GM23338 (cell line): ENCODE measurements at regions not wholly inside any gene's neighbourhood (a gene's known extent, or its start where the extent isn't known, plus 50 kb on each side); places are given as distances from the start of the nearest gene placed in this dataset.

Experiments used
- ATAC-seq: fragments of 200-7000 bp; cut with Tn5 transposase; 3 replicates; pipeline ENCODE4 v1.9.1; 2020
- DNase-seq: peaks from one replicate; pipeline ENCODE4 v3.0.0-alpha.2; 2015; ENCODE audit warnings: low spot score
- H2AFZ ChIP-seq: fragments of 200-600 bp; sonication (generic); 2 replicates; pipeline ENCODE4 v1.8.0; 2016; ENCODE audit warnings: antibody characterized with exemption, mild to moderate bottlenecking, moderate library complexity
- H3F3A ChIP-seq: fragments of 200-600 bp; sonication (generic); replicated peaks from 2 replicates; pipeline ENCODE4 v1.8.0; 2017; ENCODE audit warnings: antibody characterized with exemption, mixed run types, low read depth
- H3K27ac ChIP-seq: fragments of 200-600 bp; sonication (generic); 2 replicates; pipeline ENCODE4 v1.6.1; 2016; ENCODE audit warnings: low read depth
- H3K27me3 ChIP-seq: fragments of 200-600 bp; sonication (generic); 2 replicates; pipeline ENCODE4 v1.8.0; 2016; ENCODE audit warnings: mild to moderate bottlenecking, mixed run types, moderate library complexity; ENCODE audit not compliant: insufficient read depth
- H3K36me3 ChIP-seq: fragments of 200-600 bp; sonication (generic); 2 replicates; pipeline ENCODE4 v1.8.0; 2016; ENCODE audit warnings: mild to moderate bottlenecking; ENCODE audit not compliant: insufficient read depth
- H3K4me1 ChIP-seq: fragments of 200-600 bp; sonication (generic); 2 replicates; pipeline ENCODE4 v1.8.0; 2016; ENCODE audit warnings: mild to moderate bottlenecking, moderate library complexity; ENCODE audit not compliant: insufficient read depth
- H3K4me2 ChIP-seq: fragments of 200-600 bp; sonication (generic); 2 replicates; pipeline ENCODE4 v1.7.1; 2017; ENCODE audit warnings: mixed run types
- H3K4me3 ChIP-seq: fragments of 200-600 bp; sonication (generic); 2 replicates; pipeline ENCODE4 v1.6.1; 2016; ENCODE audit warnings: mixed run types
- H3K79me2 ChIP-seq: fragments of 200-600 bp; sonication (generic); replicated peaks from 2 replicates; pipeline ENCODE4 v1.8.0; 2017; ENCODE audit warnings: mild to moderate bottlenecking; ENCODE audit not compliant: insufficient read depth
- H3K9me2 ChIP-seq: fragments of 200-600 bp; sonication (generic); 2 replicates; pipeline ENCODE4 v1.8.0; 2017; ENCODE audit not compliant: insufficient read depth
- H4K20me1 ChIP-seq: fragments of 200-600 bp; sonication (generic); replicated peaks from 2 replicates; pipeline ENCODE4 v1.8.0; 2017; ENCODE audit warnings: mild to moderate bottlenecking; ENCODE audit not compliant: insufficient read depth
- H3K27ac Mint-ChIP-seq: 2 replicates; pipeline ENCODE4 v1.8.0; 2020; ENCODE audit warnings: inconsistent platforms, mild to moderate bottlenecking, moderate library complexity, mixed read lengths
- H3K27me3 Mint-ChIP-seq: 3 replicates; pipeline ENCODE4 v1.8.0; 2022; ENCODE audit warnings: low read depth, mild to moderate bottlenecking, moderate library complexity, mixed read lengths, inconsistent platforms; ENCODE audit not compliant: insufficient read depth, poor library complexity
- H3K36me3 Mint-ChIP-seq: 3 replicates; pipeline ENCODE4 v1.8.0; 2021; ENCODE audit warnings: low read depth, mild to moderate bottlenecking, inconsistent platforms, moderate library complexity, mixed read lengths
- H3K4me1 Mint-ChIP-seq: 3 replicates; pipeline ENCODE4 v1.8.0; 2020; ENCODE audit warnings: mild to moderate bottlenecking, inconsistent platforms, mixed read lengths
- H3K4me3 Mint-ChIP-seq: 3 replicates; pipeline ENCODE4 v1.8.0; 2021; ENCODE audit warnings: moderate library complexity, mild to moderate bottlenecking, inconsistent platforms, mixed read lengths
- H3K9me3 Mint-ChIP-seq: 3 replicates; pipeline ENCODE4 v1.8.0; 2020; ENCODE audit warnings: moderate library complexity, mild to moderate bottlenecking, inconsistent platforms, mixed read lengths
- EZH2 ChIP-seq: fragments of 200-600 bp; sonication (generic); IDR thresholded peaks from one replicate; pipeline ENCODE4 v1.8.0; 2017; ENCODE audit warnings: antibody characterized with exemption, mild to moderate bottlenecking, low read depth; ENCODE audit not compliant: unreplicated experiment
- EZH2phosphoT487 ChIP-seq: fragments of 200-600 bp; sonication (generic); IDR thresholded peaks from one replicate; pipeline ENCODE4 v1.8.1; 2018; ENCODE audit warnings: antibody characterized with exemption; ENCODE audit not compliant: unreplicated experiment
- JUNB ChIP-seq: IDR thresholded peaks from one replicate; pipeline ENCODE4 v1.6.1; 2016; ENCODE audit warnings: antibody characterized with exemption; ENCODE audit not compliant: unreplicated experiment
- NANOG ChIP-seq: IDR thresholded peaks from 2 replicates; pipeline ENCODE4 v1.6.1; 2016; ENCODE audit warnings: antibody characterized with exemption, borderline replicate concordance
- POLR2AphosphoS5 ChIP-seq: IDR thresholded peaks from 2 replicates; pipeline ENCODE4 v1.6.1; 2016; ENCODE audit warnings: antibody characterized with exemption, low read depth
- STAT1 ChIP-seq: IDR thresholded peaks from one replicate; pipeline ENCODE4 v1.6.1; 2016; ENCODE audit warnings: antibody characterized with exemption; ENCODE audit not compliant: unreplicated experiment
- ZNF114 ChIP-seq: fragments of 250-450 bp; sonication (Bioruptor Pico); IDR thresholded peaks from 2 replicates; pipeline ENCODE4 v1.5.0; 2020; ENCODE audit warnings: mild to moderate bottlenecking, moderate library complexity
- ZNF331 ChIP-seq: fragments of 250-450 bp; sonication (Bioruptor Pico); IDR thresholded peaks from 2 replicates; pipeline ENCODE4 v1.5.0; 2020; ENCODE audit warnings: low read depth, mild to moderate bottlenecking, moderate library complexity
- TF ChIP-seq, protein P1 (sequence below): IDR thresholded peaks from 2 replicates; pipeline ENCODE4 v1.6.1; 2016; ENCODE audit warnings: antibody characterized with exemption
- TF ChIP-seq, protein P2 (sequence below): IDR thresholded peaks from one replicate; pipeline ENCODE4 v1.6.1; 2018; ENCODE audit warnings: antibody characterized with exemption; ENCODE audit not compliant: unreplicated experiment
- TF ChIP-seq, protein P3 (sequence below), 2 experiments: fragments of 200-600 bp in 1 of 2; sonication (generic) in 1 of 2; conservative IDR thresholded peaks; 2 replicates each; pipeline versions ENCODE4 v1.5.1 to v1.6.1; 2016 to 2017; ENCODE audit warnings: antibody characterized with exemption in 2 of 2, low read depth in 2 of 2, mild to moderate bottlenecking in 2 of 2, moderate library complexity in 1 of 2
- TF ChIP-seq, protein P4 (sequence below): fragments of 250-450 bp; sonication (Bioruptor Pico); IDR thresholded peaks from 2 replicates; pipeline ENCODE4 v1.5.0; 2020; ENCODE audit warnings: mild to moderate bottlenecking, moderate library complexity

DNA sequence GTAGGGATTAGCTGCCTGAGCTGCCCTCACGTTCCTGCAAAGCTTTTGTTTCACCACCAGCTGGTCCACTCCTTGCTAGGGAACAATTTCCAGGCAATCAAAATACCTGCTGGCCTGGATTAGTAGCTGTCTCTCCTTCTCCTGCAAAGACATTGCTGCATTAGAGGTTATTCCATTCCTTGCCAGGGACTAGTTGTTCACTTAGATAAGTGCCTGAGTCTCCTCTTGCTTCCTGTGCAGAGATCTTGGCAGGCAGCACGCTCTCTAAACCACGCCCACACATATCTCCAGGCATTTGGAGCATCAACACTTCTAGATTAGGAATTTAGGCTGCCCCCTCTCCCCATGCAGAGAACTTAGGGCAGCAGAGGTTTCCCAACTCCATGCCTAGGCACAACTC is 150.4 kb upstream of the SMIM30 start (continued):
- TF ChIP-seq, protein P1, sequence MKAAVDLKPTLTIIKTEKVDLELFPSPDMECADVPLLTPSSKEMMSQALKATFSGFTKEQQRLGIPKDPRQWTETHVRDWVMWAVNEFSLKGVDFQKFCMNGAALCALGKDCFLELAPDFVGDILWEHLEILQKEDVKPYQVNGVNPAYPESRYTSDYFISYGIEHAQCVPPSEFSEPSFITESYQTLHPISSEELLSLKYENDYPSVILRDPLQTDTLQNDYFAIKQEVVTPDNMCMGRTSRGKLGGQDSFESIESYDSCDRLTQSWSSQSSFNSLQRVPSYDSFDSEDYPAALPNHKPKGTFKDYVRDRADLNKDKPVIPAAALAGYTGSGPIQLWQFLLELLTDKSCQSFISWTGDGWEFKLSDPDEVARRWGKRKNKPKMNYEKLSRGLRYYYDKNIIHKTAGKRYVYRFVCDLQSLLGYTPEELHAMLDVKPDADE = no peak
- no peak for TF ChIP-seq ZNF331 (CRISPR knock-in tag)
- TF ChIP-seq EZH2 = no peak
- TF ChIP-seq, protein P2, sequence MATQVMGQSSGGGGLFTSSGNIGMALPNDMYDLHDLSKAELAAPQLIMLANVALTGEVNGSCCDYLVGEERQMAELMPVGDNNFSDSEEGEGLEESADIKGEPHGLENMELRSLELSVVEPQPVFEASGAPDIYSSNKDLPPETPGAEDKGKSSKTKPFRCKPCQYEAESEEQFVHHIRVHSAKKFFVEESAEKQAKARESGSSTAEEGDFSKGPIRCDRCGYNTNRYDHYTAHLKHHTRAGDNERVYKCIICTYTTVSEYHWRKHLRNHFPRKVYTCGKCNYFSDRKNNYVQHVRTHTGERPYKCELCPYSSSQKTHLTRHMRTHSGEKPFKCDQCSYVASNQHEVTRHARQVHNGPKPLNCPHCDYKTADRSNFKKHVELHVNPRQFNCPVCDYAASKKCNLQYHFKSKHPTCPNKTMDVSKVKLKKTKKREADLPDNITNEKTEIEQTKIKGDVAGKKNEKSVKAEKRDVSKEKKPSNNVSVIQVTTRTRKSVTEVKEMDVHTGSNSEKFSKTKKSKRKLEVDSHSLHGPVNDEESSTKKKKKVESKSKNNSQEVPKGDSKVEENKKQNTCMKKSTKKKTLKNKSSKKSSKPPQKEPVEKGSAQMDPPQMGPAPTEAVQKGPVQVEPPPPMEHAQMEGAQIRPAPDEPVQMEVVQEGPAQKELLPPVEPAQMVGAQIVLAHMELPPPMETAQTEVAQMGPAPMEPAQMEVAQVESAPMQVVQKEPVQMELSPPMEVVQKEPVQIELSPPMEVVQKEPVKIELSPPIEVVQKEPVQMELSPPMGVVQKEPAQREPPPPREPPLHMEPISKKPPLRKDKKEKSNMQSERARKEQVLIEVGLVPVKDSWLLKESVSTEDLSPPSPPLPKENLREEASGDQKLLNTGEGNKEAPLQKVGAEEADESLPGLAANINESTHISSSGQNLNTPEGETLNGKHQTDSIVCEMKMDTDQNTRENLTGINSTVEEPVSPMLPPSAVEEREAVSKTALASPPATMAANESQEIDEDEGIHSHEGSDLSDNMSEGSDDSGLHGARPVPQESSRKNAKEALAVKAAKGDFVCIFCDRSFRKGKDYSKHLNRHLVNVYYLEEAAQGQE = no peak
- TF ChIP-seq ZNF114 (CRISPR knock-in tag) = no peak

DNA sequence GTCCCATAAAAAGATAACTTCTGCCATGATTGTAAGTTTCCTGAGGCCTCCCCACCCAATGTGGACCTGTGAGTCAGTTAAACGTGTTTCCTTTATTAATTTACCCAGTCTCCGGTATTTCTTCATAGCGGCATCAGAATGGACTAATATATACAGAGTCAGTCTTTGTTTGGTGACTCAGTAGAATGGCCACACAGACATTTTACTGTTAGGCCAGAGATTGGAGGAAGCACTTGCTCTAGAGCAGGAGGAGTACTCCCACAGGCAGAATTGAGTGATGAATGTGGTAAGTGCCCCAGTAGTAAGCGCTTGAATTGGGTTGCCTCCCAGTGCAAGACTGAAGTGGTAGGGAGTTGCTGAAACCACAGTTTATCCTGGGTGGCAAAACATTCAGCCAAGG is 149.5 kb upstream of the SMIM30 start:
- no peaks in the 10 kb centered on the region for H3K79me2 ChIP-seq
- H3K36me3 ChIP-seq = no peaks in the 10 kb centered on the region
- H3K27ac Mint-ChIP-seq = no peak overlapping the region
- no peak overlapping the region for H3K4me3 ChIP-seq
- H3K4me2 ChIP-seq = no peak overlapping the region
- H3K27ac ChIP-seq = no peak overlapping the region
- H2AFZ ChIP-seq = no peak overlapping the region
- H4K20me1 ChIP-seq = no peaks in the 10 kb centered on the region
- peaks cover 19% of the 10 kb centered on the region for H3K36me3 Mint-ChIP-seq
- no peaks in the 10 kb centered on the region for H3K4me1 ChIP-seq
- no peaks in the 10 kb centered on the region for H3K27me3 ChIP-seq
- H3K4me3 Mint-ChIP-seq = no peak overlapping the region
- no peaks in the 10 kb centered on the region for H3F3A ChIP-seq
- peaks cover 27% of the 10 kb centered on the region for H3K9me3 Mint-ChIP-seq
- no peaks in the 10 kb centered on the region for H3K9me2 ChIP-seq
- DNase-seq (no peak), ATAC-seq (no peak)
- H3K27me3 Mint-ChIP-seq = peaks cover 5% of the 10 kb centered on the region
- H3K4me1 Mint-ChIP-seq = peaks cover 2% of the 10 kb centered on the region; the same call in 1 of the 3 replicates
- TF ChIP-seq EZH2 (no peak), NANOG (no peak), ZNF114 (CRISPR knock-in tag) (no peak), STAT1 (no peak), JUNB (no peak), POLR2AphosphoS5 (no peak), ZNF331 (CRISPR knock-in tag) (no peak), EZH2phosphoT487 (no peak)
- TF ChIP-seq, protein P3, sequence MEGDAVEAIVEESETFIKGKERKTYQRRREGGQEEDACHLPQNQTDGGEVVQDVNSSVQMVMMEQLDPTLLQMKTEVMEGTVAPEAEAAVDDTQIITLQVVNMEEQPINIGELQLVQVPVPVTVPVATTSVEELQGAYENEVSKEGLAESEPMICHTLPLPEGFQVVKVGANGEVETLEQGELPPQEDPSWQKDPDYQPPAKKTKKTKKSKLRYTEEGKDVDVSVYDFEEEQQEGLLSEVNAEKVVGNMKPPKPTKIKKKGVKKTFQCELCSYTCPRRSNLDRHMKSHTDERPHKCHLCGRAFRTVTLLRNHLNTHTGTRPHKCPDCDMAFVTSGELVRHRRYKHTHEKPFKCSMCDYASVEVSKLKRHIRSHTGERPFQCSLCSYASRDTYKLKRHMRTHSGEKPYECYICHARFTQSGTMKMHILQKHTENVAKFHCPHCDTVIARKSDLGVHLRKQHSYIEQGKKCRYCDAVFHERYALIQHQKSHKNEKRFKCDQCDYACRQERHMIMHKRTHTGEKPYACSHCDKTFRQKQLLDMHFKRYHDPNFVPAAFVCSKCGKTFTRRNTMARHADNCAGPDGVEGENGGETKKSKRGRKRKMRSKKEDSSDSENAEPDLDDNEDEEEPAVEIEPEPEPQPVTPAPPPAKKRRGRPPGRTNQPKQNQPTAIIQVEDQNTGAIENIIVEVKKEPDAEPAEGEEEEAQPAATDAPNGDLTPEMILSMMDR (conservative IDR thresholded peaks at IDR 0.05; ENCODE audit: low read depth in 2 of 2) = no peak
- TF ChIP-seq, protein P1 = no peak
- TF ChIP-seq, protein P4, sequence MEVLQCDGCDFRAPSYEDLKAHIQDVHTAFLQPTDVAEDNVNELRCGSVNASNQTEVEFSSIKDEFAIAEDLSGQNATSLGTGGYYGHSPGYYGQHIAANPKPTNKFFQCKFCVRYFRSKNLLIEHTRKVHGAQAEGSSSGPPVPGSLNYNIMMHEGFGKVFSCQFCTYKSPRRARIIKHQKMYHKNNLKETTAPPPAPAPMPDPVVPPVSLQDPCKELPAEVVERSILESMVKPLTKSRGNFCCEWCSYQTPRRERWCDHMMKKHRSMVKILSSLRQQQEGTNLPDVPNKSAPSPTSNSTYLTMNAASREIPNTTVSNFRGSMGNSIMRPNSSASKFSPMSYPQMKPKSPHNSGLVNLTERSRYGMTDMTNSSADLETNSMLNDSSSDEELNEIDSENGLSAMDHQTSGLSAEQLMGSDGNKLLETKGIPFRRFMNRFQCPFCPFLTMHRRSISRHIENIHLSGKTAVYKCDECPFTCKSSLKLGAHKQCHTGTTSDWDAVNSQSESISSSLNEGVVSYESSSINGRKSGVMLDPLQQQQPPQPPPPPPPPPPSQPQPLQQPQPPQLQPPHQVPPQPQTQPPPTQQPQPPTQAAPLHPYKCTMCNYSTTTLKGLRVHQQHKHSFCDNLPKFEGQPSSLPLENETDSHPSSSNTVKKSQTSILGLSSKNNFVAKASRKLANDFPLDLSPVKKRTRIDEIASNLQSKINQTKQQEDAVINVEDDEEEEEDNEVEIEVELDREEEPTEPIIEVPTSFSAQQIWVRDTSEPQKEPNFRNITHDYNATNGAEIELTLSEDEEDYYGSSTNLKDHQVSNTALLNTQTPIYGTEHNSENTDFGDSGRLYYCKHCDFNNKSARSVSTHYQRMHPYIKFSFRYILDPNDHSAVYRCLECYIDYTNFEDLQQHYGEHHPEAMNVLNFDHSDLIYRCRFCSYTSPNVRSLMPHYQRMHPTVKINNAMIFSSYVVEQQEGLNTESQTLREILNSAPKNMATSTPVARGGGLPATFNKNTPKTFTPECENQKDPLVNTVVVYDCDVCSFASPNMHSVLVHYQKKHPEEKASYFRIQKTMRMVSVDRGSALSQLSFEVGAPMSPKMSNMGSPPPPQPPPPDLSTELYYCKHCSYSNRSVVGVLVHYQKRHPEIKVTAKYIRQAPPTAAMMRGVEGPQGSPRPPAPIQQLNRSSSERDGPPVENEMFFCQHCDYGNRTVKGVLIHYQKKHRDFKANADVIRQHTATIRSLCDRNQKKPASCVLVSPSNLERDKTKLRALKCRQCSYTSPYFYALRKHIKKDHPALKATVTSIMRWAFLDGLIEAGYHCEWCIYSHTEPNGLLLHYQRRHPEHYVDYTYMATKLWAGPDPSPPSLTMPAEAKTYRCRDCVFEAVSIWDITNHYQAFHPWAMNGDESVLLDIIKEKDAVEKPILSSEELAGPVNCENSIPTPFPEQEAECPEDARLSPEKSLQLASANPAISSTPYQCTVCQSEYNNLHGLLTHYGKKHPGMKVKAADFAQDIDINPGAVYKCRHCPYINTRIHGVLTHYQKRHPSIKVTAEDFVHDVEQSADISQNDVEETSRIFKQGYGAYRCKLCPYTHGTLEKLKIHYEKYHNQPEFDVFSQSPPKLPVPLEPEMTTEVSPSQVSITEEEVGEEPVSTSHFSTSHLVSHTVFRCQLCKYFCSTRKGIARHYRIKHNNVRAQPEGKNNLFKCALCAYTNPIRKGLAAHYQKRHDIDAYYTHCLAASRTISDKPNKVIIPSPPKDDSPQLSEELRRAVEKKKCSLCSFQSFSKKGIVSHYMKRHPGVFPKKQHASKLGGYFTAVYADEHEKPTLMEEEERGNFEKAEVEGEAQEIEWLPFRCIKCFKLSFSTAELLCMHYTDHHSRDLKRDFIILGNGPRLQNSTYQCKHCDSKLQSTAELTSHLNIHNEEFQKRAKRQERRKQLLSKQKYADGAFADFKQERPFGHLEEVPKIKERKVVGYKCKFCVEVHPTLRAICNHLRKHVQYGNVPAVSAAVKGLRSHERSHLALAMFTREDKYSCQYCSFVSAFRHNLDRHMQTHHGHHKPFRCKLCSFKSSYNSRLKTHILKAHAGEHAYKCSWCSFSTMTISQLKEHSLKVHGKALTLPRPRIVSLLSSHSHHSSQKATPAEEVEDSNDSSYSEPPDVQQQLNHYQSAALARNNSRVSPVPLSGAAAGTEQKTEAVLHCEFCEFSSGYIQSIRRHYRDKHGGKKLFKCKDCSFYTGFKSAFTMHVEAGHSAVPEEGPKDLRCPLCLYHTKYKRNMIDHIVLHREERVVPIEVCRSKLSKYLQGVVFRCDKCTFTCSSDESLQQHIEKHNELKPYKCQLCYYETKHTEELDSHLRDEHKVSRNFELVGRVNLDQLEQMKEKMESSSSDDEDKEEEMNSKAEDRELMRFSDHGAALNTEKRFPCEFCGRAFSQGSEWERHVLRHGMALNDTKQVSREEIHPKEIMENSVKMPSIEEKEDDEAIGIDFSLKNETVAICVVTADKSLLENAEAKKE = no peak
